Effector memory CD8-positive, alpha-beta T cell (primary cell): ENCODE measurements at regions not wholly inside any gene's neighbourhood (a gene's known extent, or its start where the extent isn't known, plus 50 kb on each side); places are given as distances from the start of the nearest gene placed in this dataset.
A peak's percentile ranks its signal among the peaks of the same experiment; 100 is the strongest.

ENCODE experiments used
- ATAC-seq: fragments of 150-1000 bp; cut with Tn5 transposase; replicated peaks from 2 replicates; pipeline ENCODE4 v1.10.0; 2021; ENCODE audit warnings: mild to moderate bottlenecking, moderate library complexity
- DNase-seq, 3 experiments: peaks; one replicate each; pipeline ENCODE4 v3.0.0; 2021
- H3K27ac Mint-ChIP-seq, 2 donors: one replicate each; pipeline ENCODE4 v1.8.0; 2022; ENCODE audit warnings: mild to moderate bottlenecking in 2 of 2, mixed read lengths in 2 of 2, moderate library complexity in 2 of 2
- H3K27me3 Mint-ChIP-seq, 2 donors: one replicate each; pipeline ENCODE4 v1.8.0; 2022; ENCODE audit warnings: mixed read lengths in 2 of 2
- H3K36me3 Mint-ChIP-seq: one replicate; pipeline ENCODE4 v1.8.0; 2022; ENCODE audit warnings: mild to moderate bottlenecking, moderate library complexity, mixed read lengths; ENCODE audit not compliant: insufficient read depth
- H3K4me1 Mint-ChIP-seq, 2 donors: one replicate each; pipeline ENCODE4 v1.8.0; 2022; ENCODE audit warnings: low read depth in 2 of 2, mixed read lengths in 2 of 2
- H3K4me3 Mint-ChIP-seq, 2 donors: one replicate each; pipeline ENCODE4 v1.8.0; 2022; ENCODE audit warnings: mild to moderate bottlenecking in 2 of 2, mixed read lengths in 2 of 2, moderate library complexity in 2 of 2
- H3K9me3 Mint-ChIP-seq, 2 donors: one replicate each; pipeline ENCODE4 v1.8.0; 2022; ENCODE audit warnings: mixed read lengths in 2 of 2

DNA sequence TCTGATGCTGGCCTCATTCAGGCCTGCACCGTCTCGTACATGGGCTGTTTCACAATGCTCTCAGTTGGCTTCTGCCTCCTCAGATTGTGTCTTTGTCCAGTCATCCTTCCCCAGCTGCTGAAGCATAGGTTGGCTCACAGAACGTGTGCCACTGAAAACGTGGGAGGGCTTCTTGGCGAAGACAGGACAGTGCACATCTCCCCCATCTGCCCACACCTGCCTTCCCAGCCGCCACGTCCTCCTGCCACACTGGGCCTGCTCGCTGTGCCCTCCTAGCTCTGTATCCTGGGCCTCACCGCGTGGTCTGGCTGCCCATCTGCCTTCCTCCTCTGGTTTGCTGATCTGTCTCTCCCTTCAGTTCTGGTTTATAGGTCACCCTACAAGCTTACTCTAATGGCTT is 230.0 kb upstream of the TOPAZ1 start:
- H3K4me1 Mint-ChIP-seq, result no peaks in the 10 kb centered on the region
- no peaks in the 10 kb centered on the region for H3K36me3 Mint-ChIP-seq
- ATAC-seq (no peak), DNase-seq (no peak)
- H3K27me3 Mint-ChIP-seq, result peaks cover 39 to 64% of the 10 kb centered on the region in 2 donors
- no peaks in the 10 kb centered on the region for H3K9me3 Mint-ChIP-seq
- no peak overlapping the region for H3K4me3 Mint-ChIP-seq
- H3K27ac Mint-ChIP-seq, result peak overlapping the region in 1 of 2 donors; percentile 72

DNA sequence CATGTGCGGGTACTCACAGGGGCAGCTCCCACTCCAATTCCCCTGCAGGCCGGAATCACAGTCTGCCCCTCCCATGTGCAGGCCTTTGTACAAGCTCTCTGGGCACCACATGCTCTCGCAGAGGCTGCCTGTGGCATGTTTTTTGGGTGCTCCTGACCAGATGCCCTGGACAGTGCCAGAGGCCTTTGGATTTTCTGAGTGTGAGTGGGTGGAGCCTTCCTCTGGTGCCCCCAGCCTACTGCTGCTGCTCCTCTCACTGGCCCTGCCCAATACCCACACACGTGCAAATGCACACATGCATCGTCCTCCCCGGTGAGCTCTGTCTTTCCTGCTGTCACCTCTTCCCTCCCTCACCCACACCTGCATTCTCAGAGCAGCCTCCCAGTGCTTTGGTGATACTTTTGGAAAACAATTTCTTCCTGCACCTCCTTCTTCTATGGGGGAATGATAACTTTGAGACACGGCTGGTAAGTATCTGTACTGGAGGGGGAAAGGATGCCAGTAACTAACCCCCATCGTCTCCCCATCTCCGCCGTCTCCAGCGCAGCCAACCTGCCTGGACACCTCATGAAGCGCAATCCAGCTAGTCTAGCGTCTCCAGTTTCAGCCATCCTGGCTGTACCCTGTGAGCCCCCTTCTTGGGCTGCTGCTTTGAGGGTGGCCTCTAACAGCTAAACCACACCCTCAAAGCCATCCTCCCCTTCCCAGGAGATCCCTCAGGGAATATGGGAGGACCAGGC is 229.4 kb upstream of the TOPAZ1 start:
- ATAC-seq (no peak), DNase-seq (no peak)
- H3K36me3 Mint-ChIP-seq, result no peaks in the 10 kb centered on the region
- H3K9me3 Mint-ChIP-seq, result no peaks in the 10 kb centered on the region
- H3K4me3 Mint-ChIP-seq, result no peak overlapping the region
- peak overlapping the region in 1 of 2 donors; percentile 72 for H3K27ac Mint-ChIP-seq
- H3K27me3 Mint-ChIP-seq, result peaks cover 39 to 71% of the 10 kb centered on the region in 2 donors
- no peaks in the 10 kb centered on the region for H3K4me1 Mint-ChIP-seq

GRCh38 chr3:44013967-44014366 is 227.7 kb upstream of the TOPAZ1 start:
- ATAC-seq (no peak), DNase-seq (no peak)
- no peak overlapping the region for H3K27ac Mint-ChIP-seq
- no peaks in the 10 kb centered on the region for H3K4me1 Mint-ChIP-seq
- no peak overlapping the region for H3K4me3 Mint-ChIP-seq
- peaks cover 34 to 83% of the 10 kb centered on the region in 2 donors for H3K27me3 Mint-ChIP-seq
- no peaks in the 10 kb centered on the region for H3K36me3 Mint-ChIP-seq
- H3K9me3 Mint-ChIP-seq, result no peaks in the 10 kb centered on the region

DNA sequence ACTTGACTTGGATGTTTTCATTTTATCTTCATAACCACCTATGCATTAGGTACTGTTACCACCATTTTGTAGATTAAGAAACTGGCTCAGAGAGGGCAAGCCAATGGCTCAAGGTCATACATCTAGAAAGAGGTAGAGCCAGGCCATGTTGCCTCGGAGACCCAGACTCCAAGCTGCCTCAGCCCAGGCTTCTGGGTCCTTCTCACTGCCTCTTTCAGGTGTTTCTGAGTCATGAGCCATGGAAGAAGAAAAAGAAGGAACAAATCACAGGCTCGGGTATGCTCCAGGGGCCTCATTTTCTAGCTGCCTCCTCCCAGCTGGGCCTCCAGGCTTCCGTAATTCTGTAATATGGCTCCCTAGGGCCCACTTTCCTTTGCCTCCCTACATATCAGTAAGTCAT is 226.5 kb upstream of the TOPAZ1 start:
- peaks cover 39 to 88% of the 10 kb centered on the region in 2 donors for H3K27me3 Mint-ChIP-seq
- no peaks in the 10 kb centered on the region for H3K4me1 Mint-ChIP-seq

DNA sequence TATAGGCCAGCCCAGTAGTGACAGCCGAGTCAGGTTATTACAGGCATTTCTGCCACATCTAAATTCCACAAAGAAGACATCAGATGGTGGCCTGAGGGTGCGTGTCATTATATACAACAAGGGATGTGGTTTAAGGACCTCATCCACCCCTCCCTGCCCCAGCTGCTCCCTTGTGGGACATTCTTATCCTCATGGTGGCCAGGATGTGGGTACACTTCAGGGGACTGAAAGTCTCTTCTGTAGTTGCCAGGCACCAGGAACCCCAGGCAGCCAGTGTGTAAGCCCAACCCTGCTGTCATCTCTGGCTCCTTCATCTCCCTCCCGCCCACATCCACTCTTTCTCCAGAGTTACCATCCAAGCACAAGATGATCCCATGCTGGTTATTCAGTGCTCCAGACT is 224.9 kb upstream of the TOPAZ1 start:
- Mint-ChIP-seq H3K4me1 (peaks cover 3% of the 10 kb centered on the region in 2 donors), H3K27me3 (peaks cover 46 to 89% of the 10 kb centered on the region in 2 donors), H3K9me3 (no peaks in the 10 kb centered on the region), H3K4me3 (no peak overlapping the region), H3K27ac (no peak overlapping the region), H3K36me3 (no peaks in the 10 kb centered on the region)
- DNase-seq, result no peak
- ATAC-seq, result no peak

More for the DNA sequence above, 226.5 kb upstream of the TOPAZ1 start:
- no peaks in the 10 kb centered on the region for H3K36me3 Mint-ChIP-seq
- no peak overlapping the region for H3K4me3 Mint-ChIP-seq
- no peak overlapping the region for H3K27ac Mint-ChIP-seq
- no peaks in the 10 kb centered on the region for H3K9me3 Mint-ChIP-seq
- no peak for ATAC-seq
- no peak for DNase-seq

- DNase-seq (no peak), ATAC-seq (no peak)
- peaks cover 43 to 83% of the 10 kb centered on the region in 2 donors for H3K27me3 Mint-ChIP-seq
- H3K27ac Mint-ChIP-seq, result no peak overlapping the region
- H3K4me3 Mint-ChIP-seq, result no peak overlapping the region
- H3K9me3 Mint-ChIP-seq, result no peaks in the 10 kb centered on the region
- peaks cover 3 to 6% of the 10 kb centered on the region in 2 donors for H3K4me1 Mint-ChIP-seq
- no peaks in the 10 kb centered on the region for H3K36me3 Mint-ChIP-seq
Measured at GRCh38 chr3:44018926-44019325, 222.8 kb upstream of the TOPAZ1 start.

- ATAC-seq (no peak), DNase-seq (no peak)
- Mint-ChIP-seq H3K9me3 (no peaks in the 10 kb centered on the region), H3K4me3 (no peak overlapping the region), H3K4me1 (peaks cover 3 to 6% of the 10 kb centered on the region in 2 donors), H3K27me3 (peaks cover 50 to 89% of the 10 kb centered on the region in 2 donors), H3K36me3 (no peaks in the 10 kb centered on the region), H3K27ac (no peak overlapping the region)
Measured at GRCh38 chr3:44019736-44020135, 221.9 kb upstream of the TOPAZ1 start.

DNA sequence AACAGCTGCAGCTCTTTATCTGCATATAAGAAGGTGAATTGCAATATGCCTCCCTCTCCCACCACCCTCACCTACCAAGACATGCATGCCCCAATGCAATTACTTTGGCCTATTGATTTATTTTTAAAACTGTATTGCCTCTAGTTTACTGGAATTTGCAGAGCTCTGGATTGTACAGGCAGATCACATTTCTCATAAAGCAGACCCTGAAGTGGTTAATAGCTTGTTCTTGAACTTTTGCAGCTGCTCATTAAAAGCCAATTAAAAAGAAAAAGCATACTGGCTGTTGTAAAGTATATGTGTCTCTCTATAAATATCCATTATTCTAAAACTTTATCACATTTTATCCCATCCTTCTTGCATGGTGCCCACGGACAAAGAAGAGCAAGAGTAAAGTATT is 221.5 kb upstream of the TOPAZ1 start:
- peaks cover 53 to 89% of the 10 kb centered on the region in 2 donors for H3K27me3 Mint-ChIP-seq
- H3K9me3 Mint-ChIP-seq, result no peaks in the 10 kb centered on the region
- no peaks in the 10 kb centered on the region for H3K36me3 Mint-ChIP-seq
- H3K4me3 Mint-ChIP-seq, result no peak overlapping the region
- DNase-seq (no peak), ATAC-seq (no peak)
- H3K27ac Mint-ChIP-seq, result no peak overlapping the region
- H3K4me1 Mint-ChIP-seq, result peaks cover 3 to 6% of the 10 kb centered on the region in 2 donors

DNA sequence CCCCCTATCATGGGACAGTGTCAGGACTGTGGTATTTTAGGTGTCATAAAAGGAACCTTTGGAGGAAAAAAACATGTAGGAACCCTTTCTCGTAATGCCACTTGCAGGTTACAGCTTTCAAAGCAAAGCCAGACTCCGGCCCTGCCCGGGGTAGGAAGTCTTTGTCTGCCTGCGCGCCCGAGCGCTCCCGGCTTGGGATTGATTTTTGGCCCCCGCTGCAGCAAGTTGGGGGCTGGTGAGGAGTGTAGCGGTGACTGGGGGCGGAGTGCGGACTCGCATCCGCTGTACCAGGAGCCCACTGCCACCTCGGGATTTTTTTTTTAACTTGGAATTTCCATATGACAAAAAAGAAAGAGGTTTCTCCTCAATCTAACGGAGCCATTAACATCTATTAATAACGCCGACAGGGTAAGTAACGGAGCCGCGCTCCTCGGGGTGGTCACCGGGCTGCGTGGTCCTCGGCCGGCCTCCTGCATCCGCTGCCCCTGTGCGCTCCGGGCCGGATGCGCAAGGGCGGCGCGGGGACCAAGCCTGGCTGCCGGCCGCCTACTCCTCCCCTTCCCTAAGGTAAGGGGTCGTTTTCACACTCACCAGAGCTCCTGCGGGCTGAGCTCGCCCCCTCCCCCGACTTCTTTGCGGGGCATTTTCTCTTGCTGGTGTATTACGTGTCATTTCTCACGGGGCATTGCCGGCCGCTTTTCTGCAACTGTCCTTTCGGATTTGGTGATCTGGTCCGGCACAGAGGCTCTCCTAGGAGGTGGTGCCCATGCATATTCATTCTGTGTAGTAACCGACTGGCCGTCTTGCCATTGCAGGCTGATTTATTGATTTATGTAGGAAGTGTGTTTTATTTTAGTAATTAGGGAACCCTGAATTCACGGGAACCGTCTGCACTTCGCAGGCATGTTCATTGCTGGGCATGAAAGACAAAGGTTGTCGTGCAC is 219.8 kb upstream of the TOPAZ1 start:
- Mint-ChIP-seq H3K27ac (no peak overlapping the region), H3K36me3 (no peaks in the 10 kb centered on the region), H3K27me3 (peaks cover 56 to 89% of the 10 kb centered on the region in 2 donors), H3K9me3 (no peaks in the 10 kb centered on the region), H3K4me3 (peak overlapping the region in 1 of 2 donors; percentile 24), H3K4me1 (peaks cover 3 to 6% of the 10 kb centered on the region in 2 donors)
- ATAC-seq (no peak), DNase-seq (no peak)

- Mint-ChIP-seq H3K36me3 (no peaks in the 10 kb centered on the region), H3K4me1 (peaks cover 3 to 6% of the 10 kb centered on the region in 2 donors), H3K4me3 (no peak overlapping the region), H3K9me3 (no peaks in the 10 kb centered on the region), H3K27me3 (peaks cover 76 to 93% of the 10 kb centered on the region in 2 donors), H3K27ac (no peak overlapping the region)
- DNase-seq (no peak), ATAC-seq (no peak)
Measured at GRCh38 chr3:44023961-44024593, 217.6 kb upstream of the TOPAZ1 start.

- Mint-ChIP-seq H3K4me1 (peaks cover under 1 to 6% of the 10 kb centered on the region in 2 donors), H3K27me3 (peaks cover 59 to 80% of the 10 kb centered on the region in 2 donors), H3K4me3 (no peak overlapping the region), H3K9me3 (no peaks in the 10 kb centered on the region), H3K27ac (no peak overlapping the region), H3K36me3 (no peaks in the 10 kb centered on the region)
- ATAC-seq (no peak), DNase-seq (no peak)
Measured at GRCh38 chr3:44026220-44026865, 215.3 kb upstream of the TOPAZ1 start.

DNA sequence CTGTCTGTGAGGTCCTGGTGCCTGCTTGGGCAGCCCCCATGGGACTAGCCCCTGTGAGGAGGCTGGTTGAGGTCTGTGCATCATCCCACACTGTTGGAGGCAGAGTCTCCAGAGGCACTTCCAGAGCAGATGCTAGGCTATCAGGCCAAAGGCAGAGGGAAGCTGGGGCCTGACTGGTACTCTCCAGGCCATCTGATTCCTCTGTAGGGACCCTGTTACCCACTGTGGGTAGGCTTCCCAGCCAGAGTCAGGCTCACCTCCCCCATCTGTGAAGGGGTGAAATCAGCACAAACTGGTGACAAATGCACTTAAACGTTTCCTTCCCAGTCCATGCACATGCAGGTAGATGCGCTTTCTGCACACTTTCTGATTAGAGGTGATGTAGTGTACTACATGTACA is 212.6 kb upstream of the TOPAZ1 start:
- ATAC-seq (no peak), DNase-seq (no peak)
- Mint-ChIP-seq H3K36me3 (no peaks in the 10 kb centered on the region), H3K27me3 (peaks cover 57 to 86% of the 10 kb centered on the region in 2 donors), H3K9me3 (no peaks in the 10 kb centered on the region), H3K27ac (no peak overlapping the region), H3K4me1 (no peaks in the 10 kb centered on the region), H3K4me3 (no peak overlapping the region)

DNA sequence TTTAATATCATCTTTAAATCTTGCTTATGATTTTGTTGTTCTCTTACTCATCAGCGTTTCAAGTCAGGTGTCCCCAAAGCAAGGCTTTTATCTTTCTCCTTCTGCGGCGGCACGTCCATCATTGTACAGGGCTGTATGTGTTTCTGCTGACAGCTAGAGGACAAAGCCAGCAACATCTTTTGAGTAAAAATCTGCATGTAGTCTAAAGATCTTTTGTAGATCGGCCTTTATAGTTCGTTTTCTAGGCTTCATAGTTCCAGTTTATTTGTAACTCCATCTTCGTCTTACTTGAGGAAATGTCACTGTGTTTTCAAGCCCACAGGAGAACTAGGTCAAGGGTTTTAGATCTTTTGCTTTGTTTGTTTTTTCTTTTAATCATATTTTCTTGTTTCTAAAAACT is 211.4 kb upstream of the TOPAZ1 start:
- Mint-ChIP-seq H3K27ac (no peak overlapping the region), H3K27me3 (peaks cover 51 to 82% of the 10 kb centered on the region in 2 donors), H3K4me1 (no peaks in the 10 kb centered on the region), H3K9me3 (no peaks in the 10 kb centered on the region), H3K4me3 (no peak overlapping the region), H3K36me3 (no peaks in the 10 kb centered on the region)
- ATAC-seq (no peak), DNase-seq (no peak)
